HEK293 (cell line): ENCODE measurements at regions not wholly inside any gene's neighbourhood (a gene's known extent, or its start where the extent isn't known, plus 50 kb on each side); places are given as distances from the start of the nearest gene placed in this dataset.

Experiments
- CTCF ChIA-PET: fragments of 350-600 bp; formaldehyde crosslinking; extraction: SDS; loops from one replicate; lab custom pipeline; 2021; ENCODE audit warnings: antibody characterized with exemption; lab: Yijun Ruan, JAX
- POLR2A ChIA-PET: fragments of 300-600 bp; formaldehyde crosslinking; extraction: SDS; loops from one replicate; lab custom pipeline; 2020; ENCODE audit warnings: antibody characterized with exemption, inconsistent platforms; lab: Yijun Ruan, JAX
- H3K27ac ChIP-seq: fragments of 200-500 bp; sonication (Bioruptor generic); 2 replicates; pipeline ENCODE4 v1.5.1; 2014; ENCODE audit warnings: low read depth, low read length, control low read depth, inconsistent platforms; ENCODE audit errors: extremely low read depth
- H3K36me3 ChIP-seq, 2 experiments: fragments of 200-500 bp in 1 of 2; sonication (Bioruptor generic) in 1 of 2; 1 replicate in 1 of 2; 2 replicates in 1 of 2; pipeline ENCODE4 v1.5.1; 2014 to 2017; ENCODE audit warnings: inconsistent platforms in 2 of 2, low read length in 2 of 2; ENCODE audit not compliant: control insufficient read depth in 2 of 2, insufficient read depth in 1 of 2
- H3K4me1 ChIP-seq: fragments of 200-500 bp; sonication (Bioruptor generic); 2 replicates; pipeline ENCODE4 v1.5.1; 2014; ENCODE audit warnings: mild to moderate bottlenecking, low read length, inconsistent platforms; ENCODE audit not compliant: control insufficient read depth, insufficient read depth
- H3K4me3 ChIP-seq: 2 replicates; pipeline ENCODE4 v1.5.1; 2011; ENCODE audit warnings: low read depth, mild to moderate bottlenecking, control low read depth, low read length, moderate library complexity
- H3K9me3 ChIP-seq: fragments of 200-500 bp; sonication (Bioruptor generic); 2 replicates; pipeline ENCODE4 v1.5.1; 2014; ENCODE audit warnings: low read depth, low read length, inconsistent platforms; ENCODE audit not compliant: control insufficient read depth, insufficient read depth
- GLIS1 ChIP-seq: fragments of 450-650 bp; formaldehyde crosslinking; IDR thresholded peaks from 2 replicates; pipeline ENCODE4 v1.5.1; 2016; ENCODE audit warnings: missing biosample characterization, missing genetic modification characterization
- KLF10 ChIP-seq: fragments of 450-650 bp; IDR thresholded peaks from 2 replicates; pipeline ENCODE4 v1.5.1; 2018; ENCODE audit warnings: missing biosample characterization, mild to moderate bottlenecking, missing genetic modification characterization
- KLF17 ChIP-seq: fragments of 450-650 bp; formaldehyde crosslinking; IDR thresholded peaks from 2 replicates; pipeline ENCODE4 v1.5.1; 2016; ENCODE audit warnings: missing biosample characterization, missing genetic modification characterization
- KLF7 ChIP-seq: fragments of 450-650 bp; formaldehyde crosslinking; IDR thresholded peaks from 2 replicates; pipeline ENCODE4 v1.5.1; 2016; ENCODE audit warnings: missing biosample characterization, missing genetic modification characterization, borderline replicate concordance
- RBAK ChIP-seq: fragments of 450-650 bp; formaldehyde crosslinking; IDR thresholded peaks from 2 replicates; pipeline ENCODE4 v1.5.1; 2016; ENCODE audit warnings: missing biosample characterization, missing genetic modification characterization
- SP2 ChIP-seq: fragments of 450-650 bp; formaldehyde crosslinking; IDR thresholded peaks from 2 replicates; pipeline ENCODE4 v1.5.1; 2016; ENCODE audit warnings: missing biosample characterization, missing genetic modification characterization
- ZBTB20 ChIP-seq: fragments of 450-650 bp; formaldehyde crosslinking; IDR thresholded peaks from 2 replicates; pipeline ENCODE4 v1.5.1; 2016; ENCODE audit warnings: missing biosample characterization, missing genetic modification characterization
- ZFP3 ChIP-seq: fragments of 450-650 bp; formaldehyde crosslinking; IDR thresholded peaks from 2 replicates; pipeline ENCODE4 v1.5.1; 2016; ENCODE audit warnings: low read depth, missing biosample characterization, missing genetic modification characterization
- ZNF114 ChIP-seq: fragments of 450-650 bp; formaldehyde crosslinking; IDR thresholded peaks from 2 replicates; pipeline ENCODE4 v1.5.0; 2017; ENCODE audit warnings: missing biosample characterization, missing genetic modification characterization
- ZNF138 ChIP-seq: fragments of 450-650 bp; formaldehyde crosslinking; IDR thresholded peaks from 2 replicates; pipeline ENCODE4 v1.5.1; 2016; ENCODE audit warnings: missing biosample characterization, missing genetic modification characterization, borderline replicate concordance
- ZNF221 ChIP-seq: fragments of 450-650 bp; formaldehyde crosslinking; IDR thresholded peaks from 2 replicates; pipeline ENCODE4 v1.5.1; 2017; ENCODE audit warnings: missing biosample characterization, missing genetic modification characterization, borderline replicate concordance
- ZNF223 ChIP-seq: fragments of 450-650 bp; formaldehyde crosslinking; IDR thresholded peaks from 2 replicates; pipeline ENCODE4 v1.5.1; 2016; ENCODE audit warnings: missing biosample characterization, missing genetic modification characterization
- ZNF274 ChIP-seq, 2 experiments: fragments of 200-500 bp in 1 of 2; fragments of 450-650 bp in 1 of 2; sonication (Bioruptor generic) in 1 of 2; formaldehyde crosslinking in 1 of 2; IDR thresholded peaks; 2 replicates each; pipeline versions ENCODE4 v1.5.1 to v1.6.1; 2014 to 2016; ENCODE audit warnings: borderline replicate concordance in 1 of 2, inconsistent platforms in 1 of 2, low read length in 1 of 2, missing biosample characterization in 1 of 2, missing genetic modification characterization in 1 of 2
- ZNF324 ChIP-seq: fragments of 450-650 bp; formaldehyde crosslinking; IDR thresholded peaks from 2 replicates; pipeline ENCODE4 v1.5.1; 2016; ENCODE audit warnings: missing biosample characterization, missing genetic modification characterization
- ZNF416 ChIP-seq: fragments of 450-650 bp; formaldehyde crosslinking; IDR thresholded peaks from 2 replicates; pipeline ENCODE4 v1.5.1; 2016; ENCODE audit warnings: missing biosample characterization, missing genetic modification characterization
- ZNF488 ChIP-seq: fragments of 450-650 bp; formaldehyde crosslinking; IDR thresholded peaks from 2 replicates; pipeline ENCODE4 v1.5.1; 2016; ENCODE audit warnings: missing biosample characterization, missing genetic modification characterization
- ZNF501 ChIP-seq: fragments of 450-650 bp; formaldehyde crosslinking; IDR thresholded peaks from 2 replicates; pipeline ENCODE4 v1.5.1; 2016; ENCODE audit warnings: missing biosample characterization, missing genetic modification characterization
- ZNF514 ChIP-seq: fragments of 450-650 bp; formaldehyde crosslinking; IDR thresholded peaks from 2 replicates; pipeline ENCODE4 v1.5.1; 2016; ENCODE audit warnings: missing biosample characterization, missing genetic modification characterization
- ZNF529 ChIP-seq: fragments of 450-650 bp; formaldehyde crosslinking; IDR thresholded peaks from 2 replicates; pipeline ENCODE4 v1.5.1; 2017; ENCODE audit warnings: missing genetic modification characterization, missing biosample characterization; ENCODE audit not compliant: insufficient replicate concordance
- ZNF555 ChIP-seq: fragments of 450-650 bp; formaldehyde crosslinking; conservative IDR thresholded peaks from 2 replicates; pipeline ENCODE4 v1.5.1; 2017; ENCODE audit warnings: missing biosample characterization, mild to moderate bottlenecking, missing genetic modification characterization, inconsistent platforms
- ZNF558 ChIP-seq: fragments of 450-650 bp; formaldehyde crosslinking; IDR thresholded peaks from 2 replicates; pipeline ENCODE4 v1.5.1; 2016; ENCODE audit warnings: missing biosample characterization, missing genetic modification characterization
- ZNF585B ChIP-seq: fragments of 450-650 bp; formaldehyde crosslinking; IDR thresholded peaks from 2 replicates; pipeline ENCODE4 v1.5.1; 2016; ENCODE audit warnings: missing biosample characterization, missing genetic modification characterization
- ZNF596 ChIP-seq: fragments of 450-650 bp; IDR thresholded peaks from 2 replicates; pipeline ENCODE4 v1.5.0; 2018; ENCODE audit warnings: missing biosample characterization, mild to moderate bottlenecking, missing genetic modification characterization, moderate library complexity
- TF ChIP-seq, protein P1 (sequence below): fragments of 450-650 bp; formaldehyde crosslinking; IDR thresholded peaks from 2 replicates; pipeline ENCODE4 v1.5.1; 2017; ENCODE audit warnings: missing biosample characterization, missing genetic modification characterization

GRCh38 chr6:170006900-170007467 is 255.6 kb downstream of the ERMARD start:
- Histone ChIP-seq H3K36me3 (no peaks in the 10 kb centered on the region), H3K9me3 (no peaks in the 10 kb centered on the region), H3K27ac (no peak overlapping the region), H3K4me1 (no peaks in the 10 kb centered on the region), H3K4me3 (no peak overlapping the region)
- ChIA-PET CTCF (no interaction called here), POLR2A (no interaction called here)
- TF ChIP-seq ZFP3 (tag by site-specific recombination) = no peak
- TF ChIP-seq ZNF501 (tag by site-specific recombination) = no peak
- TF ChIP-seq ZNF488 (tag by site-specific recombination) = no peak
- no peak for TF ChIP-seq ZNF221
- TF ChIP-seq ZNF585B = no peak
- no peak for TF ChIP-seq ZNF596 (tag by site-specific recombination)
- no peak for TF ChIP-seq ZNF324 (tag by site-specific recombination)

GRCh38 chr6:170006071-170006899 is 254.9 kb downstream of the ERMARD start:
- ChIA-PET CTCF (no interaction called here), POLR2A (no interaction called here)
- H3K27ac ChIP-seq = no peak overlapping the region
- no peaks in the 10 kb centered on the region for H3K9me3 ChIP-seq
- no peaks in the 10 kb centered on the region for H3K4me1 ChIP-seq
- H3K36me3 ChIP-seq = no peaks in the 10 kb centered on the region
- TF ChIP-seq ZNF514 = no peak
- TF ChIP-seq RBAK (tag by site-specific recombination) = no peak
- TF ChIP-seq ZNF529 (tag by site-specific recombination) = no peak
- no peak for TF ChIP-seq ZNF416 (tag by site-specific recombination)
- TF ChIP-seq ZNF114 (tag by site-specific recombination) = no peak
- no peak for TF ChIP-seq KLF10 (tag by site-specific recombination)
- TF ChIP-seq ZNF558 (tag by site-specific recombination) = no peak
- TF ChIP-seq ZNF555 = no peak
- TF ChIP-seq, protein P1, sequence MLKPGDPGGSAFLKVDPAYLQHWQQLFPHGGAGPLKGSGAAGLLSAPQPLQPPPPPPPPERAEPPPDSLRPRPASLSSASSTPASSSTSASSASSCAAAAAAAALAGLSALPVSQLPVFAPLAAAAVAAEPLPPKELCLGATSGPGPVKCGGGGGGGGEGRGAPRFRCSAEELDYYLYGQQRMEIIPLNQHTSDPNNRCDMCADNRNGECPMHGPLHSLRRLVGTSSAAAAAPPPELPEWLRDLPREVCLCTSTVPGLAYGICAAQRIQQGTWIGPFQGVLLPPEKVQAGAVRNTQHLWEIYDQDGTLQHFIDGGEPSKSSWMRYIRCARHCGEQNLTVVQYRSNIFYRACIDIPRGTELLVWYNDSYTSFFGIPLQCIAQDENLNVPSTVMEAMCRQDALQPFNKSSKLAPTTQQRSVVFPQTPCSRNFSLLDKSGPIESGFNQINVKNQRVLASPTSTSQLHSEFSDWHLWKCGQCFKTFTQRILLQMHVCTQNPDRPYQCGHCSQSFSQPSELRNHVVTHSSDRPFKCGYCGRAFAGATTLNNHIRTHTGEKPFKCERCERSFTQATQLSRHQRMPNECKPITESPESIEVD (tag by site-specific recombination) = no peak
- TF ChIP-seq ZNF138 = no peak
- TF ChIP-seq ZNF274 (IDR thresholded peaks at IDR 0.05; ENCODE audit: low read length) = no peak
- no peak for TF ChIP-seq ZNF274 (tag by site-specific recombination; IDR thresholded peaks at IDR 0.05; ENCODE audit: borderline replicate concordance)
- no peak for TF ChIP-seq ZNF223 (tag by site-specific recombination)
- no peak for TF ChIP-seq SP2 (tag by site-specific recombination)
- no peak for TF ChIP-seq ZBTB20 (tag by site-specific recombination)
- no peak for TF ChIP-seq KLF17
- no peak for TF ChIP-seq KLF7 (tag by site-specific recombination)
- TF ChIP-seq GLIS1 (tag by site-specific recombination) = no peak
- no peak overlapping the region for H3K4me3 ChIP-seq
